GM19324 (cell line): ENCODE measurements at regions not wholly inside any gene's neighbourhood (a gene's known extent, or its start where the extent isn't known, plus 50 kb on each side); places are given as distances from the start of the nearest gene placed in this dataset.
"Not testable (repeated sequence)": the region's sequence is repeated elsewhere in the genome, so short reads cannot be mapped to it uniquely, and the experiment has no call there.

Experiments
- ATAC-seq: cut with Tn5 transposase; IDR thresholded peaks from one replicate; pipeline ENCODE4 v1.9.1; 2021; ENCODE audit warnings: mild to moderate bottlenecking, moderate library complexity; ENCODE audit not compliant: unreplicated experiment, low FRiP score

- no peak for ATAC-seq
Measured at GRCh38 chr12:131527736-131528135, 183.2 kb upstream of the SFSWAP start.

GRCh38 chr12:131528144-131528543 is 182.7 kb upstream of the SFSWAP start:
- ATAC-seq: no peak

- ATAC-seq: no peak
Measured at GRCh38 chr12:131528667-131529066, 182.2 kb upstream of the SFSWAP start.

GRCh38 chr12:131529196-131530040 is 181.5 kb upstream of the SFSWAP start:
- no peak for ATAC-seq

- ATAC-seq: no peak
Measured at GRCh38 chr12:131530041-131530332, 180.9 kb upstream of the SFSWAP start.

- no peak for ATAC-seq
Measured at GRCh38 chr12:131530422-131530821, 180.5 kb upstream of the SFSWAP start.

- no peak for ATAC-seq
Measured at GRCh38 chr12:131533139-131533538, 177.8 kb upstream of the SFSWAP start.

GRCh38 chr12:131535779-131536178 is 175.1 kb upstream of the SFSWAP start:
- ATAC-seq: no peak

- no peak for ATAC-seq
Measured at GRCh38 chr12:131536337-131536736, 174.6 kb upstream of the SFSWAP start.

GRCh38 chr12:131536766-131537165 is 174.1 kb upstream of the SFSWAP start:
- ATAC-seq: no peak

GRCh38 chr12:131537267-131537958 is 173.5 kb upstream of the SFSWAP start:
- ATAC-seq: no peak

GRCh38 chr12:131539381-131539780 is 171.5 kb upstream of the SFSWAP start:
- no peak for ATAC-seq

- no peak for ATAC-seq
Measured at GRCh38 chr12:131540138-131540623, 170.7 kb upstream of the SFSWAP start.

- ATAC-seq: not testable (repeated sequence)
Measured at GRCh38 chr12:131541512-131541911, 169.4 kb upstream of the SFSWAP start.

- ATAC-seq: no peak
Measured at GRCh38 chr12:131542351-131542750, 168.5 kb upstream of the SFSWAP start.

- no peak for ATAC-seq
Measured at GRCh38 chr12:131543040-131543439, 167.8 kb upstream of the SFSWAP start.

- no peak for ATAC-seq
Measured at GRCh38 chr12:131547555-131547954, 163.3 kb upstream of the SFSWAP start.

GRCh38 chr12:131550121-131550520 is 160.8 kb upstream of the SFSWAP start:
- ATAC-seq: no peak

- ATAC-seq: no peak
Measured at GRCh38 chr12:131551675-131552491, 159.0 kb upstream of the SFSWAP start.

- ATAC-seq: no peak
Measured at GRCh38 chr12:131552492-131552863, 158.4 kb upstream of the SFSWAP start.
